Stimulated activated naive CD8-positive, alpha-beta T cell treated with anti-CD3 and anti-CD28 coated beads, Interleukin-15, Interleukin-2, amounts not matched to agents 100 ng/mL and 50 ng/mL, for 24 hours (primary cell): ENCODE measurements at regions not wholly inside any gene's neighbourhood (a gene's known extent, or its start where the extent isn't known, plus 50 kb on each side); places are given as distances from the start of the nearest gene placed in this dataset.

Experiments used
- H3K27ac Mint-ChIP-seq: one replicate; pipeline ENCODE4 v1.8.0; 2021; ENCODE audit warnings: mild to moderate bottlenecking, mixed read lengths
- H3K27me3 Mint-ChIP-seq: one replicate; pipeline ENCODE4 v1.8.0; 2021; ENCODE audit warnings: mixed read lengths
- H3K36me3 Mint-ChIP-seq: one replicate; pipeline ENCODE4 v1.8.0; 2021; ENCODE audit warnings: low read depth, mixed read lengths
- H3K4me1 Mint-ChIP-seq: one replicate; pipeline ENCODE4 v1.8.0; 2021; ENCODE audit warnings: low read depth, mixed read lengths
- H3K4me3 Mint-ChIP-seq: one replicate; pipeline ENCODE4 v1.8.0; 2021; ENCODE audit warnings: mild to moderate bottlenecking, mixed read lengths
- H3K9me3 Mint-ChIP-seq: one replicate; pipeline ENCODE4 v1.8.0; 2021; ENCODE audit warnings: mixed read lengths

DNA sequence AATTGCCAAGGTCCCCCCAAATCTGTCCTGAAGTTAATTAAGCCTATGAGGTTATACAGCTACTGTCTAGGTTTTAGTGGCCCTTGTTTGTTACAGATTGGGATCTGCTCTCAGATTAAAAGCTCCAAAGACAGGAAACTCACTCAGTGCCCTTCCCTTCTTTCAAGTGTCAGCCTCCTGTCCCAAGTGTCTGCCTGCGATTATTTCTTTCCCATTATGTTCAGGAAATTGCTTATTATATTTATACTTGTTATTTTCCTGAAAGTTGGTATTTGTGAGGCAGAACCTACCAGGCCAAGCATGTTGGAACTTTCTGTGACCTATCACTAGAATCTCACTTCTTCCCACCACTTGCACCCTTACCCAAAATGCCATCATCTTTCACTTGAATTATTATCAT is 173.2 kb downstream of the AREG start:
- Mint-ChIP-seq H3K36me3 (no peaks in the 10 kb centered on the region), H3K4me1 (no peaks in the 10 kb centered on the region), H3K9me3 (no peaks in the 10 kb centered on the region), H3K27ac (no peak overlapping the region), H3K27me3 (peaks cover 11% of the 10 kb centered on the region), H3K4me3 (no peak overlapping the region)

DNA sequence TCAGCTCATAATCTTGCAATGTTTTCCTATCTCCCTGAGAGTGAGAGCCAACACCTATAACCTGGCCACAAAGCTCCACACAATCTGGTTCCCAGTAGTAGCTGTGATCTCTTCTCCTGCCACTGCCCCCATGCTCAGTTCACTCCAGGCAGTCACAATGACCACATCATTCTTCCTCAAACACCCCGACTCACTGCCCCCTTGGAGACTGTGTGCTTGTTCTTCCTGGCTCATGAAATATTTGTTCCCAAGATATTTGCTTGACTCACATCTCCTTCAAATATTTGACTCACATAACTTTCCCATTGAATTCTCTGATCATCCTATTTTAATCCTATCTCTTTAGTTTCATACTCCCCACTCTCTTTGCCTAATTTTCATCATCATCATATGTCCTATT is 173.7 kb downstream of the AREG start:
- H3K4me3 Mint-ChIP-seq = no peak overlapping the region
- H3K36me3 Mint-ChIP-seq = no peaks in the 10 kb centered on the region
- no peaks in the 10 kb centered on the region for H3K4me1 Mint-ChIP-seq
- H3K9me3 Mint-ChIP-seq = no peaks in the 10 kb centered on the region
- H3K27ac Mint-ChIP-seq = no peak overlapping the region
- peaks cover 14% of the 10 kb centered on the region for H3K27me3 Mint-ChIP-seq

DNA sequence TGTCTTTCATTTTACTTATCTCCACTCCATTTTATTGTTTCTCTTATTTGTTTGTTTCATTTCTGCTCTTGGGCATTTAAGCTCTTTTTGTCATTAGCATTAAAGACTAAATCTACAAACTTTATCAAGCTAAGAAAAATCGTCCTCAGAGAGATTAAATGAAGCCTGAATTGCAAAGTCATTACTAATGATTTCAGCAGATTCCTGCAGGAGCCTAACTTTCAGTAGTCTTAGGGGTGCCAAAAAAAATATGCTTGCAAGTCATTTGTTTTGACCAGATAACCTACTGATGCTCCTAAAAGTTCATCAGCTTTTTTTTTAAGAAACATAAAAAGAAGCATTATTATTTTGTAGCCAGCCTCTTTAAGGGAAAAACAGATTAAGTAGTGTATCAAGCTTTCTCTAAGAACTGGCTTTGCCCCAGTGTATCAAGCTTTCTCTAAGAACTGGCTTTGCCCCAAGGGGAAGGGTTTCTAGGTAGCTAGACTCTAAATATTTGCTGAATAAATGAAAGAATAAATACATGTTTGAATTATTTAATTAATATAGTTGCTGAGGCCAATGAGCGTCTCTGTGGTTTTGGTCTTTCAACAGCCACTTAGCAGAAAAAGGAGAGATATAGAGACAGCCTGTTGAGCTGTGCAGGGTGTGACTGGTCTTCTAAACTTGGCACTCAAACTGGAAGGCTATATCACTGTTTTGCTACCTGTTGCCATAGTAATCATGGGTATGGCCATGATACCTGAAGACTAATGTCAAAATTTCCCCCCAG is 174.2 kb downstream of the BTC start:
- Mint-ChIP-seq H3K27me3 (peaks cover 7% of the 10 kb centered on the region), H3K27ac (no peak overlapping the region), H3K4me1 (peaks cover 9% of the 10 kb centered on the region), H3K9me3 (no peaks in the 10 kb centered on the region), H3K4me3 (no peak overlapping the region), H3K36me3 (no peaks in the 10 kb centered on the region)

DNA sequence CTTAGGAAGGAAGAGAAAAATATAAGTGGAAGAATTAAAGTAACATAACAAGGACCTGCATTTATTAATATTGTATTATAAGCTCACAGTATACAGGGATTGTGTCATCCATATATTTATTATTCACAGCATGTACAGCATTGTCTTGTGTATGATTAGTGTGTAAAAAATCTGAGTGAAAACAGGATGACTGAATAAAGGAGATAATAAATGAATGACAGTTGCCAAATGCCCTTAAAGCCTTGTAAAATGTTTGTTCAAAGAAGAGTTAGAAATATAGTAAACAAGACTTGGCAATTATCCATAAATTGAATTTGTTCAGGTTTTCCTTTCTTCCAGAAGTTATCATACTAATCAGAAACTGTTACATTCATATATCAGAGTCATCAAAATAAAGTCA is 172.7 kb downstream of the BTC start:
- H3K4me3 Mint-ChIP-seq = no peak overlapping the region
- no peak overlapping the region for H3K27ac Mint-ChIP-seq
- H3K9me3 Mint-ChIP-seq = no peaks in the 10 kb centered on the region
- H3K36me3 Mint-ChIP-seq = no peaks in the 10 kb centered on the region
- peaks cover 10% of the 10 kb centered on the region for H3K27me3 Mint-ChIP-seq
- peaks cover 18% of the 10 kb centered on the region for H3K4me1 Mint-ChIP-seq

DNA sequence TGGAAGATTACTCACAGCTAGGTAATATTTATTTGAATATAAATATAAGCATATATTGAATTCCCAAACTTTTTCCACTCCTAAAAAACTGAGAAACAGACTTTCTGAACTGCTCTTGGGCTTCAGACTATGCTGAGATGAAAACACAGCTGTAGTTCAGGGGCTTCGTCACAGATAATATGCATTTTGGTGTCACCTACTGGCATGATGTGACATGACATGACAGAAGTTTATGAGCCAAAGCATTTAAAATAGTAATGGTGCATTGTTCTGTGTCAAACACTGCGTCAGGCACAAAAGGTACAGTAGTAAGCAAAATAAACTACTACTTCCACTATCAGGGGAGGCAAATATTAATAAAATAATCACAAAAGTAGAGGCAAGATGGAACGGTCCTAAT is 171.3 kb downstream of the BTC start:
- H3K27ac Mint-ChIP-seq = no peak overlapping the region
- H3K4me1 Mint-ChIP-seq = peaks cover 18% of the 10 kb centered on the region
- H3K4me3 Mint-ChIP-seq = no peak overlapping the region
- H3K27me3 Mint-ChIP-seq = peaks cover 10% of the 10 kb centered on the region
- no peaks in the 10 kb centered on the region for H3K9me3 Mint-ChIP-seq
- H3K36me3 Mint-ChIP-seq = no peaks in the 10 kb centered on the region

DNA sequence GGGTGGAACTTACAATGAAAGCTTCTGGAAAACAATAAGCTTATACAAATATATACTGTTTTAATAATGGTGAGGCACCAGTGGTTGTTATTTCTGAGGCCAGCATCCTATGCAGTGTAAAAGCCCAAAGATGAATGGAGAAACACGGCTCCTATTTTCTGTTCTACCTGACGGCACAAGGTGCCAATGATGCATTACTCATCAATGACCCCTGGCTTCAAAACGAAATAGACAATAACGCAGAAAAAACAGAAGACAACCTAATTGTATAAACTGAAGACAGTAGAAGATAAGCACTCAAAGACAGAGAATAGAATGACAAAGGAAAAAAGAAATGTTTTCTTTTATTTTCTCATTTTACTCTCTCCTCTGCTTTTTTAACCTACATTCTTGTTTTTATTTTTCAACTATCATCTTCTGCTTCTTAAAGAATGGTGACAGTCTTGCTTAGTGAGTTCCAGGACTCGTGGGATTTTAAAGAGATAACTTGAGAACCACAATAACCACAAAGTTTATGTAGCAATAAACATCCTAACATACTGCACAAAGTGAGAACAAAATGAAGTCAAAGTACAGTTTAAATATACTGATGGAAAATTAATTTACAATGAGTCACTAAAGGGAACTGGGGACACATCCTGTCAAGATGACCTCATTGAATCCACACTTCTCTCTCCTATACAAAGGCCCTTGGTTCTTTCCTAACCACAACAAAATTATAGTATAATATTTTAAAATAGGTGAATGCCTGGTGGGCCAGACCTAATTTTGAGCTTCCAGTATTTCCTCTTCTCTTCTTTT is 169.8 kb downstream of the BTC start:
- no peaks in the 10 kb centered on the region for H3K36me3 Mint-ChIP-seq
- no peak overlapping the region for H3K27ac Mint-ChIP-seq
- no peaks in the 10 kb centered on the region for H3K9me3 Mint-ChIP-seq
- peaks cover 18% of the 10 kb centered on the region for H3K4me1 Mint-ChIP-seq
- peaks cover 10% of the 10 kb centered on the region for H3K27me3 Mint-ChIP-seq
- H3K4me3 Mint-ChIP-seq = no peak overlapping the region

DNA sequence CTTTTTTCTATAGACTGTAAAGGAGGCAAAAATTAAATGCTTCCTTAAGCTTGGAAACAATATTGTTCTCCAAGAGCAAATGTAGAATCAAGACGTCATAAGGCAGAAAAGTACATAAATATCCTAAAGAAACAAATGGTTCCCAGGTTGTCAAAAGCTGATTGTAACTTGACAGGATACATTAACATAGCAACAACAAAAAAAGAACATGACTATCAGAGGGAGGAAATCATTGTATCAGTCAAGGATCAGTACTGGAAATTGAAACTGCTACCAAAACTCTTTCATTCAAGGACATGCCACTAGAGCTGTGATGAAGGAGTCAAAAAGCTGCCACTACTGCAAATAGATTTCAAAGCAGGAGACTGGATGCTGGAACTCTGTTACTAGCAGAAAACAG is 168.3 kb downstream of the BTC start:
- Mint-ChIP-seq H3K27me3 (peaks cover 7% of the 10 kb centered on the region), H3K4me1 (peaks cover 18% of the 10 kb centered on the region), H3K9me3 (no peaks in the 10 kb centered on the region), H3K27ac (no peak overlapping the region), H3K4me3 (no peak overlapping the region), H3K36me3 (no peaks in the 10 kb centered on the region)

DNA sequence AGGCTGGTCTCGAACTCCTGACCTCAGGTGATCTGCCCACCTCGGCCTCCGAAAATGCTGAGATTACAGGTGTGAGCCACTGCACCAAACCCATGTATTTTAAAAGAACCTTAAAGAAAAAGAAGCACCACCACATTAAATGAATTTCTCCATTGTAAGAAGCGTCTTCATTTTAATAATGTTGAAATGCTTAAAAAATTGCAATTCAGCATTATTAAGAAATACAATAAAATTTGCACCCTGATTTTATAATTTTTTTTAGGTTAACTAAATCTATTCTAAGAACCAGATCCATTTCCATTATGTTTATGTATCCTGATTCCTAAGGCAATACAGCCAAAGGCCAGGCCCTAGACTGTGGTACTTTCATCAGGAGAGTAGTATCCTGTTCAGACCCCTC is 167.2 kb downstream of the BTC start:
- peaks cover 7% of the 10 kb centered on the region for H3K27me3 Mint-ChIP-seq
- H3K36me3 Mint-ChIP-seq = no peaks in the 10 kb centered on the region
- peaks cover 18% of the 10 kb centered on the region for H3K4me1 Mint-ChIP-seq
- no peak overlapping the region for H3K4me3 Mint-ChIP-seq
- H3K9me3 Mint-ChIP-seq = no peaks in the 10 kb centered on the region
- H3K27ac Mint-ChIP-seq = no peak overlapping the region

DNA sequence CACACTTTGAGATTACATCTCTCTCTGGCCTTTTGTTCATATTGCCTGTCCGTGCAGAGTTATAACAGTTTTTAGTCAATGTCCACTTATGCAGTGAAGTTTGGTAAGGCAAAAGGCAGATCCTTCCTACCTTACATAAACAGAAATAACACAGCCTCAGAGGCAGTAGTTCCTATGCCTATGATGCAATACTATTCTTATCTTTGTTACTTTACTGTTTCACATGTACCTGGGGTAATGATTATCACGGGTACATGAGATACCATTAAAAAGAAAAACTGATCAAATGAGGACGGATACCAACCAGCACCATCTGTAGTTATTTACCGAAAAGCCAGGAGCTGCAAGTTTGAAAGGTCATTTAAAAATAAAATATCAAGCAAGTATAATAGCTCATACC is 166.8 kb downstream of the BTC start:
- peaks cover 8% of the 10 kb centered on the region for H3K27me3 Mint-ChIP-seq
- no peaks in the 10 kb centered on the region for H3K36me3 Mint-ChIP-seq
- no peaks in the 10 kb centered on the region for H3K9me3 Mint-ChIP-seq
- no peak overlapping the region for H3K4me3 Mint-ChIP-seq
- H3K27ac Mint-ChIP-seq = no peak overlapping the region
- peaks cover 19% of the 10 kb centered on the region for H3K4me1 Mint-ChIP-seq

DNA sequence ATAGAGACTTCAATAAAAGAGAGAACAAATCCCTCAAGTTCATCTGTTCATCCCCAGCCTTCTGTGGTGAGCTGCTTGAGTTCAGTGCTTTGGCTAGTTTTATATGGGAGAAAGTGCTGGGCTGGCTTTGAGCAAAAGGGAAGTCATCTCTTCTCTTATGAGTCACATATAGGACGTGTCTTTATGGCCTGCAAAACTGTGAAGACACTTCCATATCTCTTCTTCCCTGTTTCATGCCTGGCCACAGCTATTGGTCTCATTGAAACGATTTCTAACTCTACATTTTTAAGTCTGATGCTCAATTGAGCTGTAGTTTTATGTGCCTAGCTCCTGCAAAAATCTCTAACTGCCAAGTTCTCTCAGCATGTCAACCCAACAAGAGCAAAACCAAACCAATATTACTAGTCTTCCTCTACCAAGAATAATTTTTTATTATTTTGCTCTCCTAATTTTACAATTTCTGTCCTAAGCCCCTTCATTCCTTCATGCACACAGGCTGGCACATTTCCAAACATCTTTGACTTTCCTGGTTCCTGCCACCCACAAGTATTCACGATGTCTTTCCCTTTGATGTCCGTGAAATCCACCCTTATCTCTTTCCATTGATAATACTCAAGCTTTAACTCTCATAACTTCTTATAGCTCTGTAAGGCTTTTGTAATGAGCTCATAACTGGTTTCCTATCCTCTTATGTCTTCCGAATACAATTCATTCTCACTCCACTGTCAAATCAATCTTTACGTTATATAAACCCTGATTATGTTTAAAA is 165.3 kb downstream of the BTC start:
- H3K27ac Mint-ChIP-seq = no peak overlapping the region
- no peaks in the 10 kb centered on the region for H3K36me3 Mint-ChIP-seq
- H3K27me3 Mint-ChIP-seq = peaks cover 12% of the 10 kb centered on the region
- no peak overlapping the region for H3K4me3 Mint-ChIP-seq
- H3K4me1 Mint-ChIP-seq = peaks cover 28% of the 10 kb centered on the region
- H3K9me3 Mint-ChIP-seq = no peaks in the 10 kb centered on the region

DNA sequence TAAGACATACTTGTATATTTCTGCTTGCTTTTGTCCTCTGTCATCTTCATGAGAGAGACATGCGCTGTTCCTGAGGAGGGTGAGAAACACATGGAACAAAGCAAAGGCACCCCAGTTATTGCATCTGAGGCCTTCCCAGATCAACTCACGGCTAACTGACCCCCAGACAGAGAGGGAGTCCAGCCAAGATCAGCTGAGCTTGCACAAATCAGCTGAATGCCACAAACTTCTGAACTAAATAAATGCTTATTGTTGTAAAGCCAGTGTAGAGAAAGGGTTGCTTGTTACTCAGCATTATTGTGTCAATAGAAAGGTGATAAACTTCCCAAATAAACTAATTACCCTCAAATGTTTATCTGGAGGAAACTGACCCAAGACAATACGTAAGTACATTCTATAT is 163.8 kb downstream of the BTC start:
- Mint-ChIP-seq H3K36me3 (no peaks in the 10 kb centered on the region), H3K4me1 (peaks cover 18% of the 10 kb centered on the region), H3K4me3 (no peak overlapping the region), H3K27ac (no peak overlapping the region), H3K9me3 (no peaks in the 10 kb centered on the region), H3K27me3 (peaks cover 12% of the 10 kb centered on the region)

DNA sequence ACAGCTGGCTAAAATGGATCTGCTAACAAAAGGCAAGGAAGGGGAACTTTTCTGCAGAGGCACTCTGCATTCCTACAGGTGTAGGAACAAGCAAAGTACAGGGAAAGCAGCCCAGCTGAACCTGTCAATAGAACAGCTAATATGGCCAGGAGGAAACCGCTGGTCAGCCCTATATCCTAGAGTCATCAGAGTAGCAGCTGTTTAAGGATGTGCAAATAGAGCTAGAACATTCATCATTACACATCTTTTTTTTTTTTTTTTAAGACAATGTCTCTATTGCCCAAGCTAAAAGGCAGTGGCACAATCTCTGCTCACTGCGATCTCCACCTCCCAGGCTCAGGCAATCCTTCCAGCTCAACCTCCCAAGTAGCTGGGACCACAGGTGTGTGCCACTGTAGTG is 163.0 kb downstream of the BTC start:
- no peak overlapping the region for H3K27ac Mint-ChIP-seq
- H3K27me3 Mint-ChIP-seq = peaks cover 10% of the 10 kb centered on the region
- H3K4me1 Mint-ChIP-seq = peaks cover 11% of the 10 kb centered on the region
- no peak overlapping the region for H3K4me3 Mint-ChIP-seq
- H3K36me3 Mint-ChIP-seq = no peaks in the 10 kb centered on the region
- H3K9me3 Mint-ChIP-seq = no peaks in the 10 kb centered on the region

DNA sequence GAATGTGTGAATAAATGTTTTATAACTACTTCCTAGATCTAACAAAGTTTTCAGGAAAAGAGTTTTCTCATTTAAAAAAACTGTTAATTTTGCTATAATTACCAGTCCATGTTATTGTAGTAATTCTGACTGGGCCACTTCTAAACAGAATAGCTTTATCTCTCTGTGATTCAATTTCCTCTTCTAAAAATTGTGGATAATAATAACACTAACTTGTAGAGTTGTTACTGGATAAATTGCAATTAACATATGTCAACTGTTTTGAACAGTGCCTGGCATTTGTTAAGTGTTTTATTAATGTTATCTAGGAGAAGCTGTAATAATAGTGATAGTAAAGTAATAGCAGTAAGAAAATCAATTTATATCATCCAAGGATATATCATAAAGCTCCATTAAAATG is 162.3 kb downstream of the BTC start:
- H3K27me3 Mint-ChIP-seq = peaks cover 13% of the 10 kb centered on the region
- peaks cover 11% of the 10 kb centered on the region for H3K4me1 Mint-ChIP-seq
- H3K36me3 Mint-ChIP-seq = no peaks in the 10 kb centered on the region

DNA sequence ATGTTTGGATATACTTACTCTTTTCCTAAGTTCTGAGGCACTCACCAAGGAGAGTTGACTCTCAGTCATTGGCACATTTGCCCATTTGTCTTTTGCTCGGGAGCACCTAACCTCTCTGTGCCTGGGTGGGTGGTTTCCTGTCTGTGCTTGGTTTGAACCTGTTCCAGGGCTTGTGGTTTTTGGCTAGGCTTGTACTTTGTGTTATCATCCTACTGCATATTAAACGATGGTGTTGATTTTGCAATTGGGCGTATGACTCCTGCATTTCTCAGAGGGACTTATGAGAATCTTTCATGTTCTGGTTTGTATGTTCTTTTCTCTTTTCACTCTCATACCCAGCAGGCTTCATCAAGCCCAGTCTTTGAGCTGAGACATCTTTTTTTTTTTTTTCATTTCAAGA is 161.7 kb downstream of the BTC start:
- Mint-ChIP-seq H3K36me3 (no peaks in the 10 kb centered on the region), H3K27ac (peak overlapping the region; percentile 2), H3K27me3 (peaks cover 15% of the 10 kb centered on the region), H3K9me3 (no peaks in the 10 kb centered on the region), H3K4me3 (no peak overlapping the region), H3K4me1 (peaks cover 11% of the 10 kb centered on the region)

More for the DNA sequence above, 162.3 kb downstream of the BTC start:
- Mint-ChIP-seq H3K9me3 (no peaks in the 10 kb centered on the region), H3K4me3 (no peak overlapping the region), H3K27ac (no peak overlapping the region)

DNA sequence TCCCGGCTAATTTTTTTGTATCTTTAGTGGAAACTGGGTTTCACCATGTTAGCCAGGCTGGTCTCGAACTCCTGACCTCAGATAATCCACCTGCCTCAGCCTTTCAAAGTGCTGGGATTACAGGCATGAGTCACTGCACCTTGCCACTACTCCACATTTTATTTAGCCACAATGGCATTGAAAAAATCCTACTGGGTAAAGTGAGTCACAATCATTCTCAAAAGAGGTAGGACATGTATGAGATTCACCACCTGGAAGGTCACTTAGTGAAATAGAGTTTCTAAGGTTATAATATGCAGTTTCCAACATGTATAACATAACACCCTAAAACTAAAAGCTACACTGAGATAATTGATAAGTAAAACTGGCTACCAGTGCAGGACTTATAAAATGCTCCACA is 159.2 kb downstream of the BTC start:
- H3K4me3 Mint-ChIP-seq = no peak overlapping the region
- no peak overlapping the region for H3K27ac Mint-ChIP-seq
- peaks cover 11% of the 10 kb centered on the region for H3K4me1 Mint-ChIP-seq
- H3K36me3 Mint-ChIP-seq = no peaks in the 10 kb centered on the region
- peaks cover 20% of the 10 kb centered on the region for H3K27me3 Mint-ChIP-seq
- H3K9me3 Mint-ChIP-seq = no peaks in the 10 kb centered on the region
